ENCODE measurements at regions not wholly inside any gene's neighbourhood (a gene's known extent, or its start where the extent isn't known, plus 50 kb on each side); places are given as distances from the start of the nearest gene placed in this dataset.

DNA sequence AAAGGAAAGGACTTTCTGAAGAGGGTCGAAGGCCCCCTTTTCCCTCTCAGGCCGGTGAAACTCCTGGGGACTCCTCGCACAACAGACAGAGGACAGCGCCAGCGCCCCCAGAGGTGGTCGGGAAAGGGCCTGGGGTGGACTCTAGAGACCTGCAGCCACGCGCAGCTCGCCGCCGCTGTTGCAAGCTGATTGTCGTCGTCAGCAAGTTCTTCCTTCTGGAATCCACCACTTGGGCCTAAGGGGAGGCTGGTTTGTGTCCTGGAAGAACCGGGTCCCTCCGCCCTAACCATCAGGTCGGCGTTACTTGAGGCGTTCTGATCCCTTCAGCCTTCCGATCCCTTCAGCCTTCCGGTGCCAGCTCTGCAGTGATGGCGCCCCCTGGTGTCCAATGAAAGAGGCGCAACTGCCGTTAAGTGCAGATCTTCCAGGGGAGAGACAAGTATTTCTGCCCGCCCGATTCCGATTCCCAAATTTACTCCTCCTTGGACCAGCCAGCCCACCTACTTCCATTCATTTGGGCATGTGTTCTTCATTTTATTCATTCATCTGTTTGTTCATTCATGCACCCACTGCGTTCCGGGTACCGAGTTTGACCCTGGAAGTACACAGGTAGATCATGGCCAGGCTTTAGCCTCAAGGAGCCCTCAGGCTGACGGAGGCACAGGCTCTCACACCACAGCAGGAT, 77.2 kb upstream of the SLC6A11 start:
- peak; percentile 41 for DNase-seq (ENCODE audit: low spot score)

DNA sequence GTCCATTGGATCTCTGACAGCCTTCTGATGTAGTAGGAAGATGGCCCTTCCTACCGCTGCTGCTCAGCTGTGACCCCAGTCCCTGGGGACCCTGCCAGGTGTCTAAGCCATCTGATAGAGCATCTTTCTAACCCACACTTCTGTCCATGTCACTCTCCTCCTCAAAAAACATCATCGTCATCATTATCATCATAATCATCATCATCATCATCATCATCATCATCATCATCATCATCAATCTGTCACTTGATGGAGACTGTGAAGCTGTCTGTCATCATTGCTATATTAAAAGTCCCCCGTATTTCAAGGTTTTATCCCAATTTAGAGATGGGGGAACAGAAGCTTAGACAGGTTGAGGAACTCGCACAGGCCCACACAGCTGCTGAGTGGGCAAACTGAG, 75.1 kb upstream of the SLC6A11 start:
- no peak for DNase-seq (ENCODE audit: low spot score)

DNA sequence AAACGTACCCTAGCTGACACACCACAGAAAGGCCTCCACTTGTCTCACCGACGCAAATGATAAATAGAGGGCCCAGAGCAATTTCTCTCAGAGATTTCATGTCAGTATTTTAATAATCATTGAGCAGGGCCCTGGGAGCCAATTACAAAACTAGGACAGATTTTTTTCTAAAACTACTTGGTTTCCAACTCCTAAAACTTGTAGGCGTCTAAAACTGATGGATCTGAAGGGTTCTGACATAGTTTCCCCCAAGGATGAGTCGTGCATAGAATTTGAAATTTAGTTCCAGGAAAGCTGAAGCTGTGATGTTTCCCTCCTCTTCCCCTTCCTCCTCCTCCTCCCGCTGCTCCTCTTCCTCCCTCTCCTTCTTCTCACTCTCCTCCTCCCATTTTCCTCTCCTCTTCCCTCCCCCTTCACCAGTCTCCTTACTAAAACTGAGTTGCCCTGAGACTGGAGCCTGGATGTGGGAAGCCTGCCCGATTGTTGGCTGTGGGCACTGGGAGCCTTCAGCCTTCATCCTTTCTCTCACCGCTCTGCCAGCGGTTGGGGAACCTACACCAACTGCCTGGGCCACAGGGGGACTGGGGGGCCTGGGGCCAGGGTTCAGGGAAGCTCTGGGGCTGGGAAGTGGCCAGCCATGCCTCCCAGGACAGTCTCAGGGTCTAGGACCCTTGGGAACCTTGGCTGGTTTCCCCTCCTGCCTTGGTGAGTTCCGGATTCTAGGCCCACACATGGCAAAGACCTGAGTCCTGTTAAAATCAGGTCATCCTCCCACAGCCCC, 73.9 kb upstream of the SLC6A11 start:
- DNase-seq (ENCODE audit: low spot score): no peak

DNA sequence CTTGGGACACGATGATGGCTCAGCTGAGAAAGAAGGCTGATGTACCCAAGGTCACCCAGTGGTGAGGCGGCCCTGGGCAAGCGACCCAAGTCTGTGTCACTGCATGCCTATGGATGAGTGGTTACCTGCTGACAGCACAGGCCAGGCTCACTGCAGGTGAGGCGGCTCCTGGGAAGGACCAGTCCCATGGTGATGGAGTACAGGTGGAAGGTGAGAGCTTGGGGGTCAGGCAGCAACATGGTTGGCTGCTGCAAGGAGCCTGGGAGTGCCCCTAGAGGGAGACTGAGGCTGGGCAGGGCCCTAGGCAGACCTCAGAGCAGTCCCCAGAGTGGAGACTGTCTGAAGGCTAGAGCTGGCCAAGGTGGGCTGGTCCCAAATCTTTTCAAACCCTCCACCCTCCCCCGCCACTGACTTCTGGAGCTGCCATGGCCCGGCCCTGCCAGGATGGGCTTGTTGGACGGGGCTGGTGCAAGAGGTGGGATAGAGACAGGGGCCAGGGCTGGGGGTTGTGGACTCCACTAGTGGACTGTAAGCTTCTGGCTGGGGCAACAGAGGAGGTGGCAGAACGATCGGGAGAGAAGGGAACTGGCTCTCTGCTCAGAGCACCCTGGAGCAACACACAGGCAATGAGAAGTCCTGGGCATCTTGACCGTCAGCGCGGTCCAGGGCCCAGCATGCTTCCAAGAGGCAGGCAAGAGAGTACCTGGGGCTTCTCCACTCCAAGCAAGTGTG, 72.5 kb upstream of the SLC6A11 start:
- DNase-seq (ENCODE audit: low spot score): no peak

DNA sequence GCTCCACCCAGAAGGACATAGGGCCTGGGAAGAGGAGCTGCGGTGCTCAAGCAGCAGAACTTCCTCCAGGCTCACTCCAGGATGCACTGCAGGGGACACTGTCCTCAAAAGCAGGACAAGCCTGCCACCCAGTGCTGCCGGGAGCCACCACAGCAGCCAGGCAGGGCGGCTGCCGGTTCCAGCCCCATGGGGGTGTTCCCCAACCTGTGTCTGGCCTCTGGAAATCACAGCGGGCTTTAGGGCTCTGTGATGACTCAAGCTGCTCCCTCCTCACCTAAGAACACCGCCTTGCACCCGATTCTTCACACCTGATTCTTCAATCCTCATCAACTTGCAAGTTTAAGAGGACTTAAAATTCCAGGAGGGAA, 71.9 kb upstream of the SLC6A11 start:
- DNase-seq (ENCODE audit: low spot score): no peak

DNA sequence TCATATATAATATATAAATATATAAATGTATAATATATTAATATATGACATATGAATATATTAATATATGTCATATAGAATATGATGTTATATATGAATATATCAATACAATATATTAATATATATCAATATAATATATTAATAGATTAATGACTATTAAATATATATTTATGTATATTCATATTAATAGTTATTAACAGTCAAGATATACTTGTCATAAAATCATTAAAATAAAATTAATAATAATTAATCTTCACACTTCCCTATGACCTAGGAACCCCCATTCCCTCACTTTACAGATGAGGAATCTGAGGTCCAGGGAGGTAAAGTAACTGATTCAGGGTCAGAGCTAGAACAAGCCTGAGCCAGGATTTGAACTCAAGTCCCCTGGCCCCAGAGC, 70.6 kb upstream of the SLC6A11 start:
- no peak for DNase-seq (ENCODE audit: low spot score)

DNA sequence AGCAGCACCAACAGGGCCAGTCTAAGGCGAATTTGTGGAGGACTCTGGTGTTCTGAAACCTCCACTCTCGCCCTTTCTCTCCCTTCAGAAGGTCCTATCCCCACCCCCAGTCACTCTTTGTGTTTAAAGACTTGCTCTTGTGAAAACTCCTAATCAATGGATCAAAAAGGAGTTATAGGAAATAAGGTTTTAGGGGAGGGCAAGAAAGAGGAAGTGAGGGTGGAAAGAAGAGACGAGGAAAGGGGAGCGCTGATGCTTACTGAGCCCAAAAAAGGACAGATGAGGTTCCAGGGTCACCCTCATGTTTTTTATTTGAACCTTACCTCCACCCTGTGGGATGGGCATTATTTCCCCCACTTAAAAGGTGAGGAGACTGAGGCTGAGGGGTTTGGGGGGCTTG, 70.0 kb upstream of the SLC6A11 start:
- no peak for DNase-seq (ENCODE audit: low spot score)

DNA sequence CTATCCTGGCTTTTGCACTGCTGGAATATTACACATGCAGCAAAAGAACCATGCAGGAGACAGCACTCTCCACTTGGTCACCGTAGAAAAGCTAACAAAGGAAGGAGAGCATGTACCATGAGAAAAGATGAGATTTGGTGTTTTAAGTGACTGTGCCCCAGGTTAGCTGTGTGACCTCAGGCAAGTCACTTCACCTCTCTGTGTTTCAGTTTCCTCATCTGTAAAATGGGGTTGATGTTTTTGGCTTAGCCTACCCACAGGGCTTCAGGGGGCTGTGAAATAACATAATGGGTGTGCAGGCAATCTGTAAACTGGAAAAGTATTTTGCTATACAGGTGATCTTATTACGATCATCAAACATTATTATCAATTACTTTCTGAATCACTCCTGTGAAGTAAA, 69.3 kb upstream of the SLC6A11 start:
- DNase-seq (ENCODE audit: low spot score): no peak

DNA sequence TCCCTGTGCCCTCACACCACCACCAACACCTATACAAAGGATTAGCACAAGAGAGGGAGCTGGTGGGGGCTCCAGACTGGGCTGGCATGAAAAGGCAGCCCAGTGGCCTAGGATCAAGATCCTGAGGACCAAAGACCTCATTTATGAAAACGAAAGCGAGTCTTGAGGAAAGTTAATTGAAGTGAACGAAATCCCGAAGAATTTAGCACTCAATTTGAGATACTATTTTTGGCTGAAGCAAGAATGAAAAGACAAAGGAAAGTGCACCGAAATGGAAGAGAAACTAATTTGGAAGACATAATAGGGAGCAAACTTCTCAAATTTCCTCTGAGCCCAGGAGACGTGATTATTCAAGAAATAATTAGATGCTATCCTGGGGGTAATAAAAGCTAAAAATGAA, 68.7 kb upstream of the SLC6A11 start:
- DNase-seq (ENCODE audit: low spot score): no peak

DNA sequence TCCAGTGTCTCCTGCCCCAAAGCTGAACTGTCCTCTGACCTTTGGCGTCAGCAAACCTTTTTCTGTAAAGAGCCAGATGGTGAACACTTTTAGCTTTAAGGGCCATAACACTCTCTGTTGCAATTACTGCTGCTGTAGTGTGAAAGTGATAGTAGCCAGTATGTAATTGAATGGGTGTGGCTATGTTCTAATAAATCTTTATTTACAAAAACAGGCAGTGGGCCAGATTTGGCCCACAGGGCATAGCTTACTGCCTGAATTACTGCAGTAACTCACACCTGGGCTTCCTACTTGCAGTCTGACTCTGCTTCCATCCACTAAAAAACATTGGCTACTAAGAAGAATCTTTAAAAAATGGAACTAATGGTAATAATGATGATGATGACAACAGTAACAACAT, 68.0 kb upstream of the SLC6A11 start:
- no peak for DNase-seq (ENCODE audit: low spot score)

DNA sequence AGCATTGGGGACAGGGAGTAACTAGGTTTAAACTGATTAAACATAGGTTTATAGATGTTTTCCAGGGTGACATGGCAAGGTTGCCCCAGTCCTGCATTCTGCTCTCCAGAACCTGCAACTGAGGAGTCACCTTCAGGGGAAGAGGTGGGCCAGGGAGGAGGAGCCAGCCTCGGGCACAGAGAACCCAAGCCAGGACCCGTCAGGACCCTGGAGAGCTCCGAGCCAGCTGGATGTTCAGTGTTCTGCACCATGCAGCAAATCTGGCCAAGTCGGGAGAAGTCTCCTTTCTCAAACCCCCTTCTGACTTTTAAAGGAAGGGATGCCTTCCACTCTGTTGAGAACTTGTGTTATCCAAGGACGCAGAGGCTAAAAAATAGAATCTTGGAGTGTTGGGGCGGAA, 62.1 kb upstream of the SLC6A11 start:
- peak; percentile 31 for DNase-seq (ENCODE audit: low spot score)

DNA sequence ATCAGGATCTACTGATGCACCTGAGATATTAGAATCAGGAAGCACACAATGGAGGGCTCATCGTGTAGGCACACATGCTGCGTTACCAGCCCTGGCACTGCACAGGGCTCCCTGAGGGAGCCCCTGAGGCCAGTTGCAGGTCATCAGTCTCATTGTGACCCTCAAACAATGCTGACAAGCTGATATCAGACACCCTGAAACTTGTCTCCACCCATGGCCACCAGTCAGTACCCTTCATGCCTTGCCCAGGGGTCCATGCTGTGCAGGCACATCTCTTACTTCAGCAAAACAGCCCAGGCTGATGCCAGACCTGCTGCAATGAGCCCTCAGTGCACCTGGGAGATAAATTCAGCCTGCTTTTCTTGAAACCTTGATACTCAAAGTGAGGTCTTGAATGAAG, 59.5 kb upstream of the SLC6A11 start:
- DNase-seq (ENCODE audit: low spot score): no peak

DNA sequence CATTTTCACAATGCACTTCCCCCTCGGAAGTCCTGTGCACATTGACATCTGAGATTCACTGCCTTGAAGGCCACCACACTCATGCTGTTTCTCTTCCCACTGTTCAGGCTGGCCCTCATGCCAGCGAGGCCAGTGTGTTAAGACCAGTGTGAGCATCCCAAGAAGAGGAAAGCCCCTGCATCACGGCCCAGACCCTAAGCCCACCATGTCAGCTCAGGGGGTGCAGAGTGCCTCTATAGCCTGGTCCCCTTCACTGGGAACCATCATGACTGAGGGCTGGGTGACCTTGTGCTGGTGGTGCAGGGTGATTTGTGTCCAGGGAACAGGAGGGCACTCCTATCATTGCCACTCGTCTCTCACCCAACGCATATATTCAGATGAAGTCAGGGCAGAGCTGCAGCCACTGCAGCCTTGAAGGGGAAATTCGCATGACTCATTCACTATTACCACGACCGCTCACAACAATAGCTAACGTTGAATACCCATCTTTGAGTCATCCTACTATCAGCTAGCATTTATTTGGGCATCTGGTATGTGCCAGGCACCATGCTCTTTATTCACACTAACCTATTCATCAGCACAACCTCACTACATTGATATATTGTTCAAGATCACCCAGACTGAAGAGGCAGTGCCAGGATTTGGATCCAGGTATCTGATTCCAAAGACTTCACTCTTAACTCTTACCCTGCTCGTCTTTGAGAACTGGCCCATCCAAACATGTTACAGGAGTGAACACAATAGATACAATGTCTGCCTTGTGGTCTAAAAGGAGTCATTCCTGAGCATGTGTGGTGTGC, 58.8 kb upstream of the SLC6A11 start:
- DNase-seq (ENCODE audit: low spot score): peak; percentile 42

DNA sequence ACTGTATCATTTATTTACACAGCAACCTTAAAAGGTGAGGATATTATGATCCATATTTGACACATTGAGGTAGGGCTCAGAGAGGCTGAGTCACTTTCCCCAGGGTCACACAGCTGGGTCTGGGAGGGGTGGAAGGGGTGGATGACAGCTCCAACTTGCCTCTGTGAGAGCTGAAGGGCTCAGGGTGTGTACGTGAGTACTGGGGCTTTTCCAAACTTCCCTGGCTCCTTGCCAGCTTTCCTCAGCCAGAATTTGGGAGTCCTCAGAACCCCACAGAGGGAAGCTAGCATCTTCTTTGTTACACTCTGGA, 58.3 kb upstream of the SLC6A11 start:
- no peak for DNase-seq (ENCODE audit: low spot score)

DNA sequence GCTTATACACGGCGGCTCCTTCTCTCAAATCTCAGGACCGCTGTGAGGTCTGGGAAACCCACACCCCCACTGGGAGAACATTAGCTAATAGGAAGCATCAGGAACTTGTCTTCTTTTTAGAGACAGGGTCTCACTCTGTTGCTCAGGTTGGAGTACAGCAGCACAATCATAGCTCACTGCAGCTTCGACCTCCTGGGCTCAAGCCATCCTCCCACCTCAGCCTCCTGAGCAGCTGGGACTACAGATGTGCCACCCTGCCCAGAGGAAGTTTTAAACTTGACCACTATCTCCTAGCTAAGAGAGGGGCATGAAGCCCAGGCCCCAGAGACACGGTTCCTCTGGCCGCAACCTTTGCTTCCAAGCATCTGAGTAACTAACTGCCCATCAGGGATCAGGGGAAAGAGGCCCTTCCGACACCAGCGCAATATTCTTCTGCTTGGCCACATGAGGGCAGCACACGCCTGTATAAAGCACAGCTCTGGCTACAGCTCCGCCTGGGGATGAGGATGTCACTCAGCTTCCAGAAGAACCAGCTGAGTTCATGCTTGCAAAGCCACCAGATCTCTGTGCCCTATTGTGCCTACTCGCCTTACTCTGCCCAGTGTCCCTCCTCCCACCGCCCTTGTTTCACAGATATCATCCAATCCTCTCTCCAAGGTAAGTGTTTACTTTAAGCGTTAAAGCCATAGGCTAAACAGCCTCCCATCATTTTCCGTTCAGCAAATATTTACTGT, 57.6 kb upstream of the SLC6A11 start:
- peak; percentile 78 for DNase-seq (ENCODE audit: low spot score)

DNA sequence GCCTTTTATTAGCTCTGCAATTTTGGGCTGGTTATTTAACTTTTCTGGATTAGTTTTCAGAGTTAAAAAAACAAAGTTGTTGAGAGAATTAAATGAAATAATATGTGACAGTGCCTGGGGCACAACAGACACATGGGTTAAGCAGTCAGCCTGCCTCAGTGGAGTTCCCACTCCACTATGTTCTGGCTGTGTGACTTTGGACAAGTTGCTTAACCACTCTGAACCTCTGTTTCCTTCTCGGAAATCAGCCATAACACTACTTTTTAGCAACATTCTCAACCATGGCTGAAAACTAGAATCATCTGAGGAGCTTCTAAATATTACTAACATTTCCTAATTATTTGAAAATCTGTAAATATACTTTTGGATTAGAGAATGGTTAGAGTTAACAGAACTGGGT, 56.5 kb upstream of the SLC6A11 start:
- no peak for DNase-seq (ENCODE audit: low spot score)

DNA sequence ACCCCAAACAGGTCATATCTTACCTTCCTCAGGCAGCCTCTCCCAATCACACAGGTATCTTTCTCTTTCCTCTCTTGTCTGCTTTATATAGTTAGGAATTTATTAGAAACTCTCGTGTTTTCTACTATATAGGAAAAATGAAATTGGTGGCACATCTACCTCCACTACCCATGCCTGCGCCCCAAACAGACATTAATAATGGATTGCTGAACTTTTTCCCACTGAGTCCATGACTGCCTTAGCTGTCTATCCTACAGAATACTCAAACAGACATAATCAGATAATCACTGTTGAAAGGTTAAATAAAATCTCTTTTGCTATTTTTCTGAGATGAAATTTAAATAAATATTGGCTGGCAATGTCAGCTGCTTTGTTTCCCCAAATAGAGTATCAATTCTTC, 55.8 kb upstream of the SLC6A11 start:
- DNase-seq (ENCODE audit: low spot score): no peak

DNA sequence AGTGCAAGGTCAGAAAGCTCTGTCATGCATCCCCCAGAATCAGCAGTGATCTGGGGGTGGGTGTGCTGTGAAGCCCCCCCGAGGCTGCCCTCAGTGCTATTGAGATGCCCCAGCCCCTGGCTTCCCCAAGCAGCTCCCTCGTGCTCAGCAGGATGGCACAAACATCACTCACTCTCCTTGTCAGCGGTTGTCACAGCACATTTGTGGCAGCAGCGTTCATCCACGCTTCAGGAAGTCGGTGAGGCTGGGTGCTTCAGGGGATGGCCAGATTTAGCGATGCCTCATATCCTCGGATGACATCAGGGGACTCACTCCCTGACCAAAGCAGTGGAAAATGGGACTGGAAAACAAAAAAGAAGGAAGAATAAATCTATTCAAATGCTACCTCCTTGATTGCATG, 54.4 kb upstream of the SLC6A11 start:
- DNase-seq (ENCODE audit: low spot score): peak; percentile 26

DNA sequence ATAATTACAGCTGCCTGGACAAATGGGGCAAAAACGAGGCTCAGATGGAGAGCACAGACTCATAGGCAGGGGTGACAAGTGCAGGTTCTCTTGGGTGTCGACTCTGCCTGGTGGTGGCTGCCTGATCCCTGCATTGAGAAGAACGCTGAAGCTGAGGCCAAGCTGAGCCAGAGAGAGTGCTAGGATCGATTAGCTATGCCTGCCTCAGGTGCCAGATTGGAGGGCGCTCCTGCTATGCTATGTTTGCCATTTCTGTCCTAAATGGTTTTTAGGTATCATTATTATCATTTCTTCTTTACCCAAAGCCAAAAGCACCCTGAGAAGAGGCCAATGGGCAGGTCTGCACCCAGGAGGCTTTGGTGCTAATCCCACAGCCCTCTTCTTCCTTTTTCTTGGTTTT, 53.9 kb upstream of the SLC6A11 start:
- no peak for DNase-seq (ENCODE audit: low spot score)

DNA sequence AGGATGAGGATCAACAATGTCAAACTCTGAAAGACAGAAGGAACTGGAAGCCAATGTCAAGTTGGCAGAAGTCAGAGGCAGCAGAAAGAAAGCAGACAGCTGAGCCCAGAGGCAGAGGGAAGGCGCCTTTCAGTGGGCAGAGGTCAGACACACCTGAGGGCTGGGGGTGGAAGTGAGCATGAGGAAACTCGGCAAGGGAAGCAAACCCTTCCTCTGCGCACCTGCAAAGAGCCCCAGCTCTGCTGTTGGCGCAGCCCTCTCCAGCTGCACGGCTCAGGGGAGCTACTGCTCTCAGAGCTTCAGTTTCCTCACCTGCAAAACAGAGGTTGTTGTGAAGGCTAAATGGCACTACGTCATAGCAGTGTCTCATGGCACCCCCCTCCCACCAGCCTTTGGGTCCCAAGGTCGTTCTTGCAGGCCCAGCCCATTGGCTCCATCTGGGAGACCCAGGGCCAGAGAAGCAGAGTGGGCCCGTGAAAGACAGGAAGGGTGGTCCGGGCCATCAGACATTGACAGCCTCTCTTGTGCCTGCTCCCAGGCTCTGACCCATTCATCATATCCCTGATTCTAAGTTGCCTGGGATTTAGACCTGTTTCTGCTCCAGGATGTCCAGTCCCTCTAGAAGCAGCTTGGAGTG, 53.3 kb upstream of the SLC6A11 start:
- no peak for DNase-seq (ENCODE audit: low spot score)

DNA sequence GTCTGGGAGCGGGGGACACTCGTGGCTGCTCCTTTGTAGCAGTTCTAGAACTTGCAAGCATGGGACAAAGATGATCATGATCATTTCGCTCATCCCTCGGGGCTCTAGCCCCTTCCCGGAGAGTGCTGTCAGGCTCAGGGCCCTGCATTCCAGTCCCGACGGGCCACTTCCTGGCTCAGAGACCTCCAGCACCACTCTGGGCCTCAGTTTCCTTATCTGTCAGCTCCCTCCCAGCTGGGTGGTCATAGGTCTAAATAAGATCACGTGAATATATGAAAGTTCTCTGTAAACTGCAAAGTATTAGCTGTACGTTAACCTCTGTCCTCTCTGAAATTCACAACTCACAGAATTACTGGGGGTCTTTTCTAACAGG, 52.8 kb upstream of the SLC6A11 start:
- no peak for DNase-seq (ENCODE audit: low spot score)
